T-helper 1 cell treated with Interleukin-12 subunit alpha and Interleukin-12 subunit beta and Interleukin-4 antibody, amounts not matched to agents 30 μg/mL and 1 μg/mL, for 36 hours (primary cell): ENCODE measurements at regions not wholly inside any gene's neighbourhood (a gene's known extent, or its start where the extent isn't known, plus 50 kb on each side); places are given as distances from the start of the nearest gene placed in this dataset.

ENCODE experiments used
- H3K27ac Mint-ChIP-seq: one replicate; pipeline ENCODE4 v1.8.0; 2021; ENCODE audit warnings: mild to moderate bottlenecking, mixed read lengths
- H3K27me3 Mint-ChIP-seq: one replicate; pipeline ENCODE4 v1.8.0; 2021; ENCODE audit warnings: low read depth, mixed read lengths
- H3K36me3 Mint-ChIP-seq: one replicate; pipeline ENCODE4 v1.8.0; 2021; ENCODE audit warnings: low read depth, mixed read lengths
- H3K4me1 Mint-ChIP-seq: one replicate; pipeline ENCODE4 v1.8.0; 2021; ENCODE audit warnings: low read depth, mixed read lengths
- H3K4me3 Mint-ChIP-seq: one replicate; pipeline ENCODE4 v1.8.0; 2021; ENCODE audit warnings: mild to moderate bottlenecking, moderate library complexity, mixed read lengths
- H3K9me3 Mint-ChIP-seq: one replicate; pipeline ENCODE4 v1.8.0; 2021; ENCODE audit warnings: mixed read lengths

DNA sequence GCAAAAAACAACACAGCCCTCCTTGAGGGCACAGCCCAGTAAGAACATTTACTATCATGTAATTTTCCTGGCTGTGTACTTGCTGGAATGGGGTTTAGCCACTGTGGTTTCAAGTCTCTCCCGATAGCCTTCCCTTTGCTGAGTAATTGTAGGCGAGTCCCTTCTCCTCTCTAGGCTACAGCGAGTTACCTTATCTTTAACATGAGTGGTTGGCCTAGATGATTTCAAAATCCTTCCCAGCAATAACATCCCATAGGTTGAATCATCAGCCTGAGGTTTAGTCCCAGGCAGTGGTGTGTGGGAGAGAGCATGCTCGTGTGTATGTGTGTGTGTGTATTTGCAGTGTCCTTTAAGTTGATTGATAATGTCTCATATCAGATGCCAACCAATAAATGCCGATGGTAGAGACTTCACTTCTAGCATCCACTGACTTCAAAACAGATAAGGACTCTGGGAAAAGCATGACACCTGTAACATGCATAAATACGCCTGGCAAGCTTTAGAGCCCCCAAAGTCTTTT lies 142.9 kb upstream of the ZMIZ1 start:
- Mint-ChIP-seq H3K9me3 (no peaks in the 10 kb centered on the region), H3K27me3 (peaks cover 8% of the 10 kb centered on the region), H3K36me3 (no peaks in the 10 kb centered on the region), H3K27ac (no peak overlapping the region), H3K4me3 (no peak overlapping the region), H3K4me1 (no peaks in the 10 kb centered on the region)

DNA sequence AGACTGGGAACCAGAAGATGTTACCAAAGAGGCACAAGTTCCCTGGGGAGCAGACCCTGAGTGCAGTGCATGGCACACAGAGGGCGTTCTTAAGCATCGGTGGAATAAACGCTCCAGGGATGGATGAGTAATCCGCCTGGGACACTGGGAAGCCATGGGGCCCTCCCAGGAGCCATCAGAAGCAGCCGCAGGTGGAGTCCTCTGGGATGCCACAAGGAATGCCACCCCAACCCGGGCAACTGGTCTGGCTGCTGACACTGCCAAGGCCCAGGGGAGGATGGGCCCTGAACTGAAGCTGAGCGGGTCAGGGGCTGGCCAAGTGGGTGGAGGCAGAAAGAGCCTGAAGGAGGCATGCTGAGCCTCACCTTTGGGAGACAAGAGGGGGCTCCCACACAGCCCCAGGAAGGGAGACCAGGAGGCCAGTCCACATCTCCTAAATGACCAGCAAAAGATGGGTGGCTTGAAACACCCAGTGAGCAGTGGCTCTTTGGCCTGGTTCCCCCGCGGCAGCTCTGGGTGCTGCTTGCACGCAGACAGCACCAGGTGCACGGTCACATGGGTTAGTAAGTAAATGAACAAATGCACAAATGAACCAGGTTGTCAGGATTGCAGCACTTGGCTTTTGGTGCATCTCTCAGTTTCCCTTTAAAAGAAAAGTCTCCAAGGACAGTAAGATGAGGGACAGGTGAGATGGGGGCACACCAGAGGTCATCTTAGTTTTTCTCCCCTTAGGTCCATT lies 141.3 kb upstream of the ZMIZ1 start:
- H3K27me3 Mint-ChIP-seq: peaks cover 8% of the 10 kb centered on the region
- H3K27ac Mint-ChIP-seq: no peak overlapping the region
- H3K4me3 Mint-ChIP-seq: no peak overlapping the region

DNA sequence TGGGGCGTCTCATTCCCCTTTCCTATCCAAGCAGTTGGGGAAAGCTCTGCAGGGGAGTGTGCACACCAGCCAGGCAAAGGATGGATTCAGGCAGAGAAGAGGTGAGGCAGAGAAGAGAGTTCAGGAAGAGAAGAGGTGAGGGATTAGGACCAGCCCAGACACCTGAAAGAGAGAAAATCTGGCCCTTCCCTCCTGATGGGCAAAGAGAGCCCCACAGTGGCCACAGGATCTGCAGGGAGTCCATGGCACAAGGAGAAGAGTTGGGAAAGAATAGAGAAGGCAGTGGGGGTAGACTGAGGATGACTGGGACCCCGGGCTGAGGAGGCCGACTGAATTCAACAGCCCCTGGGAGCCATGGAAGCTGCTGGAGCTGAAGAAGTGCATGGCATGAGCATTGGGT lies 140.4 kb upstream of the ZMIZ1 start:
- Mint-ChIP-seq H3K36me3 (no peaks in the 10 kb centered on the region), H3K27me3 (peaks cover 8% of the 10 kb centered on the region), H3K4me1 (no peaks in the 10 kb centered on the region), H3K9me3 (no peaks in the 10 kb centered on the region), H3K27ac (no peak overlapping the region), H3K4me3 (no peak overlapping the region)

More for the DNA sequence above, 141.3 kb upstream of the ZMIZ1 start:
- H3K4me1 Mint-ChIP-seq: no peaks in the 10 kb centered on the region
- no peaks in the 10 kb centered on the region for H3K9me3 Mint-ChIP-seq
- H3K36me3 Mint-ChIP-seq: no peaks in the 10 kb centered on the region

DNA sequence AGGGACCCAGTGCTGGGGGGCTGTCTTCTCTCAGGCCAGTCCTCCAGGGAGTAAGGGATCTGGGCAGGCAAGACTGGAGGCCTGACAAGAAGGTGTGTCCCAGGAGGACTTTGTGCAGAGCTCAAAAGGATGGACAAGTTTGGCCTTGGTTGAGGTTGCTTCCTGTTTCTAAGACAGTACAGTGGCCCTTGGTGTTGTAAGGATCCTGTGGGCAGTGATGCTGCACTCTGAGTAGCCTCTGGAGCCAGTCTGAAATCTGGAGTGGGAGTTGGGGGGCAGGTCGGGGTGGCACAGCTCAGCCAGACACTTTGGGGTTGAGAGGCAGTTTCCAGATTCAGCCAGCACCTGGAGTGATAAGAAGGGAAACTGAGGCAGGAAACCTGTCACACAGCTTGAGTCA lies 139.2 kb upstream of the ZMIZ1 start:
- Mint-ChIP-seq H3K27me3 (peaks cover 8% of the 10 kb centered on the region), H3K27ac (no peak overlapping the region), H3K9me3 (no peaks in the 10 kb centered on the region), H3K4me1 (no peaks in the 10 kb centered on the region), H3K4me3 (no peak overlapping the region), H3K36me3 (no peaks in the 10 kb centered on the region)

DNA sequence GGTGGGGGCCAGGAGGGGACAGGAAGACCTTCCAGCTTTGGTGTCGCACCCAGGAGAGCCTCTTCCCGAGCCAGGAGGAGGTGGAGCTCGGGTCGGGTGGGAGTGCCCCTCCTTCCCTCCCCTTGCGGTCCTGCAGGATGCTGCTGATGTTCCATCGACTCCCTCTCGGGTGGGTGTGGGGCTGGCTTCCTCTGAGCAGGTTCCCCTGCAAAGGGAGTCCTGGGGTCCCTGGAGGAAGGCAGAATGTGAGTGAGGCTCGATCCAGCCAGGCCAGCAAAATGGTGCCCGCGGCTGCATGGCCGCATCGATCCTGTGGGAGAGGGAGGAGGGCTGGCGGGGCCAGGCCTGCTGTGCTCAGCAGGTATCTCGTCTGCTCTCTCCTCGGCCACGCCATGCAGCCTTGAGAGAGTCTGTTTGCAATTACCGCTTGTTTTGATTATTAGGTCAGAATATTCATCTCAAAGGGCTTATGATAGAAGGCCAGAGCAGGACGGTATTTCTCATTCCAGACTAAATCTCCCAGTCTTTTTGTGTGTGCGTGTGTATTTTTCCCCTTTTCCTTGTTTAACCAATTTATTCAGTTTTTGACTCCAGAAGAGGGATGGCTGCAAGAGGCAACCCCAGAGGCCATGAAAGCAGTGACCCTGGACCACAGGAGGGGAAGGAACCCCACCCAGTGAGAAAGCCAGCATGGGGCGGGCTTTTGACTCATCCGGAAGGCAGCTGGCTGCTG lies 137.3 kb upstream of the ZMIZ1 start:
- H3K27me3 Mint-ChIP-seq: peaks cover 5% of the 10 kb centered on the region

DNA sequence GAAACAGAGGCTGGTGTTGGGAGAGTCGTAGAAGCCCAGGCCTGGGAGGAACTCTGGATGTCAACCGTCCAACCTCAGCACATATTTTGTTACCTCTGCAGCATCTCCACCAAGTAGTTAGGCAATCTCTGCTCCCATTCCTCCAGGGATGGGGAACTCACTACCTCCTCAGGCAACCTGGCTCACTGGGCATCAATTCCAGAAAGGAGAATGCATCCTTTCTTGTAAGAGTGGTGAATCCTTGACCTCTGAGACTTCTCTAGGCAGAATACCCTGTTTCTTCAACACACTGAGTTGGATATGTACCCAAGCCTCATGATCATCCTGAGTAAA lies 136.7 kb upstream of the ZMIZ1 start:
- Mint-ChIP-seq H3K36me3 (no peaks in the 10 kb centered on the region), H3K27ac (no peak overlapping the region), H3K27me3 (peaks cover 5% of the 10 kb centered on the region), H3K4me1 (no peaks in the 10 kb centered on the region), H3K9me3 (no peaks in the 10 kb centered on the region), H3K4me3 (no peak overlapping the region)

More for the DNA sequence above, 137.3 kb upstream of the ZMIZ1 start:
- Mint-ChIP-seq H3K4me3 (no peak overlapping the region), H3K4me1 (no peaks in the 10 kb centered on the region), H3K36me3 (no peaks in the 10 kb centered on the region), H3K9me3 (no peaks in the 10 kb centered on the region), H3K27ac (no peak overlapping the region)

DNA sequence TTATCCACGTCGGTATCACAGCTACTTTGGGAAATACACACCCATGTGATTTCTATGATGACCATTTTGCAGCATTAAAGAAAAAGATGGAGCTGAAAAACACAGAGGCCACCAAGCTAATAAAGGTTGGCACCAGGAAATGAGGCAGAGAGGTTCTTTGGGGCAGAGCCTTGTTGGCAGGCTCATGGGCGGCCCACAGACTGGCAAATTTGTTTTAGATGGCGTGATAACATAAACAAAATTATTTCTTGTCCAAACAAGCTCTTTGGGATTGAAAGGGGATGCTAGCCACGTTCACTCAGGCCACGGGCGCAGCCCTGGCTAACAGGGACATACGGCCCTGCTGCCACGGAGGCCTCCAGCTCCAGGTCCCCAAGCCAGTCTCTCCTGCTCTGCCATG lies 135.9 kb upstream of the ZMIZ1 start:
- Mint-ChIP-seq H3K9me3 (no peaks in the 10 kb centered on the region), H3K4me1 (no peaks in the 10 kb centered on the region), H3K36me3 (no peaks in the 10 kb centered on the region), H3K27me3 (peaks cover 5% of the 10 kb centered on the region), H3K27ac (no peak overlapping the region), H3K4me3 (no peak overlapping the region)

DNA sequence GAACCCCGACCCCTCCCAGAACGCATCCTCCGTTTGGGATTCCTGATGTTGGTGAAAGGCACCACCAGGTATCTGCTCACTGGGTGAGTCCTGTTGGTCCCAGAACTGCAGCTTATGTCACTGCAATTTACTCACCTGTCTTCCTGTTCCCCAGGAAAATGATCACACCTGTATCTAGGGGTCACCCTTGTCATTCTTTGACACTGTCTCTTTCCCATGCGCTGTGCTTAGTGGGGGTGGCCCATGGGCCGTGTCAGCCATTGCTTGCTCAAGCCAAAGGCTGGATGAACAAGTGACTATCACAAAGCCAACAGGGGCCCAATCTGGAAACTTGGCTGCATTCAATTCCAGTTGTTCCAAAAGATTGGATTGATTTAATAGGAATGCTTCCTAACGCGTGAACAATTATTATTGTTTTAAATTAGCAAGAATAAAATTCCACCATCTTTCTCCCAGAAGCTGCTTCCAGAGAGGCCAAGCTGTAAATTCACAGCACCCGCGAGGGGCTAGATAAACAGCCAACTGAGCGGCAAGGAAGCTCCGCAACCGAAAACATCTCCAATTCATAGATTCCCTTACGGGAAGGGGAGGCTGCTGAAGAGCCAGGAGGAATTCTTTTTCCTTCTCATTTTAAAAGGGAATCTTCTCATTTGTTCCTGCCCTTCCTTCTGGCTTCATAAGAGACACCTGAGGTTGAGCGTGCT lies 134.8 kb upstream of the ZMIZ1 start:
- Mint-ChIP-seq H3K4me3 (no peak overlapping the region), H3K9me3 (no peaks in the 10 kb centered on the region), H3K36me3 (no peaks in the 10 kb centered on the region), H3K27me3 (no peaks in the 10 kb centered on the region), H3K27ac (no peak overlapping the region), H3K4me1 (no peaks in the 10 kb centered on the region)

DNA sequence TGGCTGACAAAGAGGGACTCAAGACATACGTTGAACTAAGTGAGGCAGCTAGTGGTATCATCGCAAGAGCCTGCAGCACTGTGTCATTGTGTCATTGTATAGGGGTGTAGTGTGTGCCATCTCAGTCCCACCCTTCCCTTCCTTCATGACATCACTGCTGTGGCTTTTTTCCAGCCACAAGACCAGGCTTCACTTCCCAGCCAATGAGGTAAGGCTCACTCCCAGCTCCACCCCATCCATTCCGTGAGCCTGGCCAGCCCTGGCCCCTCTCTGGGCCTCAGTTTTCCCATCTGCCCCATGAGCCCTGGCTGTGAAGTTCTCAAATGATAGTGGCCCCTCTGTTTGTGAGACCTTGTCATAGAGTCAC lies 134.3 kb upstream of the ZMIZ1 start:
- Mint-ChIP-seq H3K9me3 (no peaks in the 10 kb centered on the region), H3K4me1 (no peaks in the 10 kb centered on the region), H3K36me3 (no peaks in the 10 kb centered on the region), H3K4me3 (no peak overlapping the region), H3K27me3 (no peaks in the 10 kb centered on the region), H3K27ac (no peak overlapping the region)

DNA sequence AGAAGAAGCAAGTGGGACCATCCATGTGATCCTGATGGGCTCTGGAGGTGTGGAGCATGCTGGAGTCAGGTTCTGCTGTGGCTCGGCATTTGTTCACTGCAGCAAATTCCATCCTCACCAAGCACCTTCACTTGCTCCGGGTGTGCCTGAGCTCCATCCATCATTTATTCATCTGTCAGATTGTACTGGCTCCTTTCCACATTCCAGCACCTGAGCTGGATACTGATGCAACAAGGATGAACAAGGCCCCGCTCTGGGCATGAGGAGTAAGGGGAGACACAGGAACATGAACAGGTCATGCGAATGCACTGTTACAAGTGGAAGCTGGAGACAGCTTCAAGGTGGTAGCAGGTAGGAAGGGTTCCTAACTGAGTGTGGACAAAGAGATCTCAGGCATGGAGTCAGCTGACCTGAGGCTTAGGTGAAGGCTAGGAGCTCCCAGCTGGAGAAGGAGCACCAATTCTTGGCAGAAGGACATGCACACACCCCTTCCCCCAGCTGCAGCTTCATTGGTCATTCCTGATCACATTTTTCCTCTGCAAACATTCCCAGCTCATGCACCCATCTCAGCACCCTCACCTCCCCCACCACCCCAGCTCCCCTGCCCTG lies 133.7 kb upstream of the ZMIZ1 start:
- Mint-ChIP-seq H3K27me3 (no peaks in the 10 kb centered on the region), H3K4me1 (no peaks in the 10 kb centered on the region), H3K36me3 (no peaks in the 10 kb centered on the region), H3K9me3 (no peaks in the 10 kb centered on the region), H3K4me3 (no peak overlapping the region), H3K27ac (no peak overlapping the region)

DNA sequence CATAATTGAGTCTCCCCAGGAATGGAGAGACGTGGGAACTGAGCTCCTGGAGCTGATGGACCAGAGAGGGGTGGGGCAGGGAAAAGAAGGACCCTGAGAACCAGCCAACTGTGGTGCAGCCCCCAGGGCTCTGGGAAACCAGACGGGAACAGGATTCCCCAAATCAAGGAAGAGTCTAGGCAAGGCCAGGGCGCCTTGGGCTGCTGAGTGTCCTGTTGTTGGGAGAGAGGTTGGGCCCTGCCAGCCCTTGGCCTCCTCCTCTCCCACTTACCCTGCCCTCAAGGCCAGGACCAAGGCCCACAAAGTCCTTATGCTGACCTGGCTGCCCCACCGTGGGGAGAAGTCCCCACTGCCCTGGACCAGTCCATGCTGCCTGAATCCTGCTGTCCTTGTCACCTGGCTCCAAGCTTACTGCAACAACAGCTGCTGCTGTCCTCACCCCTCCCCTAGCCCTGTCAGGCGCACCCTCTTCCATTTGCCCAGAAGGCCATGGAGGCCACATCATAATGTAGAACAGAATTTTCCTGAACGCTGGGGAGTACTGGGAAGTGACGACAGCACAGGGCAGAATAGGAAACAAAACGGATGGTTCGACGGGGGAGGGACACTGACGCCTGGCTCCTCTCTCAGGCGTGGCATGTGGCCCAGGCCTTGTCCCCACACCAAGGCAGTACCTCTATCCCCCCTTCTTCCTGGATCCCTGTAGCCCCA lies 132.9 kb upstream of the ZMIZ1 start:
- Mint-ChIP-seq H3K4me1 (no peaks in the 10 kb centered on the region), H3K4me3 (no peak overlapping the region), H3K9me3 (no peaks in the 10 kb centered on the region), H3K27me3 (no peaks in the 10 kb centered on the region), H3K36me3 (no peaks in the 10 kb centered on the region), H3K27ac (no peak overlapping the region)

DNA sequence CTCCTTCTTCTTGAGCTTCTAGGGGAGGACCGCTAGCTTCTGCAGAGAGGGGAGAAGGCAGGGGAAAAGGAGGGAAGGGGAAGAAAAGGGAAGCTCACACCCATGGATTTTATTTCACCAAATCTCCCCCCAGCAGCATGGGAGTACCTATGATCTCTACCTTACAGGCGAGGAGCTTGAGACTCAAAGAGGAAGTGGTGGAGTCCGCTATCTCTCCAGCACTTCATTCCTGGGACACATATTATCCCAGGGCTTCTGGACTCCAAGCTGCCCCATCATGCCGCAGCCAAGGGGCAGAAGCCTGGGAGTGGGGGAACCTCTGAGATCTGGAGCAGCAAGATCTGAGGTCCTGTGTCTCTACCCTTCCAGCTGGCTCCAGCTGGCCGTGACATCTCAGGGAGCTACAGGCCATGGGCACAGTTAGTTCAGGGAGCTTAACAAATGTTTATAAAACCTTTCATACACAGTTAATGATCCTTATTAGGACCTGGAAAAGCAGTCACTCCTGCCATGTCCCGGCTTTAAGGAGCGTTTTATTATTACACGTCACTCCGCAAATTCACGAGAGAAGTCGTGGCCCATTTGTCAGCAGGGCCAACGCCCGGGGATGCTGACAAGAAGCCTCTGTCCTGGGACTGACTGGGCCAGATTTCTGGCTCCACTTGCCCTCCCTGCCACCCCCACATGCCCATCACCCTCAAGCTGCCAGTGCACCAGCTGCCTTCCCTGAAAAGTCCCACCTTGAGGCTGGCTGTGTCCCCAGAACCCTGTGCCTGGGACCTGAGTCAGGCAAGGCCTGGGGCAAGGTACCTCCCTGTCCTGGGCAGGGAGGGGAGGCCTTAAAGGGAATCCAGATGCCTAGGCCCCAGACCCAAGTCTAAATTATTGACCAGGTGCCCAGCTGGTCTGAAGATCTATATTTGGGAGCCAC lies 132.1 kb upstream of the ZMIZ1 start:
- no peak overlapping the region for H3K27ac Mint-ChIP-seq
- H3K9me3 Mint-ChIP-seq: no peaks in the 10 kb centered on the region
- no peaks in the 10 kb centered on the region for H3K27me3 Mint-ChIP-seq
- no peaks in the 10 kb centered on the region for H3K4me1 Mint-ChIP-seq
- no peaks in the 10 kb centered on the region for H3K36me3 Mint-ChIP-seq
- no peak overlapping the region for H3K4me3 Mint-ChIP-seq

DNA sequence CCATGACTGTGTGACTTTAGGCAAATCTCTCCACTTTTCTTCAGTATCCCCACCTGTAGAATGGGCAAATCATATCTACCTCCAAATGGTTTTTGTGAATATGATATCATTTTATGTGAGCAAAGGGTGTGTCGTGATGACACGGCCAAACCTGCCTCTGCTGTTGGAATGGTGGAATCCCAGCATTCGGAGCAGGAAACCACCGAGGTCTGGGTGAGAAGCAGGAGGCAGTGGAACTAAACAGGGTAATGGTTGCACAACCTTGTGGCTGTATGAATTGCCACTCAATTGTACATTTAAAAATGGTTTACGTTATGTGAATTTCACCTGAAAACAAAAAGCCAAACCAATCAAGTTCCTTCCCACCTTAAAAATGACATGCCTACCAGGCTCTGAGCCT lies 131.4 kb upstream of the ZMIZ1 start:
- Mint-ChIP-seq H3K27me3 (no peaks in the 10 kb centered on the region), H3K36me3 (no peaks in the 10 kb centered on the region), H3K4me1 (no peaks in the 10 kb centered on the region), H3K9me3 (no peaks in the 10 kb centered on the region), H3K27ac (no peak overlapping the region), H3K4me3 (no peak overlapping the region)
